GM23338 (cell line): ENCODE measurements at regions not wholly inside any gene's neighbourhood (a gene's known extent, or its start where the extent isn't known, plus 50 kb on each side); places are given as distances from the start of the nearest gene placed in this dataset.

Experiments used
- ATAC-seq: fragments of 200-7000 bp; cut with Tn5 transposase; 3 replicates; pipeline ENCODE4 v1.9.1; 2020
- DNase-seq: peaks from one replicate; pipeline ENCODE4 v3.0.0-alpha.2; 2015; ENCODE audit warnings: low spot score
- H2AFZ ChIP-seq: fragments of 200-600 bp; sonication (generic); 2 replicates; pipeline ENCODE4 v1.8.0; 2016; ENCODE audit warnings: antibody characterized with exemption, mild to moderate bottlenecking, moderate library complexity
- H3F3A ChIP-seq: fragments of 200-600 bp; sonication (generic); replicated peaks from 2 replicates; pipeline ENCODE4 v1.8.0; 2017; ENCODE audit warnings: antibody characterized with exemption, mixed run types, low read depth
- H3K27ac ChIP-seq: fragments of 200-600 bp; sonication (generic); 2 replicates; pipeline ENCODE4 v1.6.1; 2016; ENCODE audit warnings: low read depth
- H3K27me3 ChIP-seq: fragments of 200-600 bp; sonication (generic); 2 replicates; pipeline ENCODE4 v1.8.0; 2016; ENCODE audit warnings: mild to moderate bottlenecking, mixed run types, moderate library complexity; ENCODE audit not compliant: insufficient read depth
- H3K36me3 ChIP-seq: fragments of 200-600 bp; sonication (generic); 2 replicates; pipeline ENCODE4 v1.8.0; 2016; ENCODE audit warnings: mild to moderate bottlenecking; ENCODE audit not compliant: insufficient read depth
- H3K4me1 ChIP-seq: fragments of 200-600 bp; sonication (generic); 2 replicates; pipeline ENCODE4 v1.8.0; 2016; ENCODE audit warnings: mild to moderate bottlenecking, moderate library complexity; ENCODE audit not compliant: insufficient read depth
- H3K4me2 ChIP-seq: fragments of 200-600 bp; sonication (generic); 2 replicates; pipeline ENCODE4 v1.7.1; 2017; ENCODE audit warnings: mixed run types
- H3K4me3 ChIP-seq: fragments of 200-600 bp; sonication (generic); 2 replicates; pipeline ENCODE4 v1.6.1; 2016; ENCODE audit warnings: mixed run types
- H3K79me2 ChIP-seq: fragments of 200-600 bp; sonication (generic); replicated peaks from 2 replicates; pipeline ENCODE4 v1.8.0; 2017; ENCODE audit warnings: mild to moderate bottlenecking; ENCODE audit not compliant: insufficient read depth
- H3K9me2 ChIP-seq: fragments of 200-600 bp; sonication (generic); 2 replicates; pipeline ENCODE4 v1.8.0; 2017; ENCODE audit not compliant: insufficient read depth
- H4K20me1 ChIP-seq: fragments of 200-600 bp; sonication (generic); replicated peaks from 2 replicates; pipeline ENCODE4 v1.8.0; 2017; ENCODE audit warnings: mild to moderate bottlenecking; ENCODE audit not compliant: insufficient read depth
- H3K27ac Mint-ChIP-seq: 2 replicates; pipeline ENCODE4 v1.8.0; 2020; ENCODE audit warnings: inconsistent platforms, mild to moderate bottlenecking, moderate library complexity, mixed read lengths
- H3K27me3 Mint-ChIP-seq: 3 replicates; pipeline ENCODE4 v1.8.0; 2022; ENCODE audit warnings: low read depth, mild to moderate bottlenecking, moderate library complexity, mixed read lengths, inconsistent platforms; ENCODE audit not compliant: insufficient read depth, poor library complexity
- H3K36me3 Mint-ChIP-seq: 3 replicates; pipeline ENCODE4 v1.8.0; 2021; ENCODE audit warnings: low read depth, mild to moderate bottlenecking, inconsistent platforms, moderate library complexity, mixed read lengths
- H3K4me1 Mint-ChIP-seq: 3 replicates; pipeline ENCODE4 v1.8.0; 2020; ENCODE audit warnings: mild to moderate bottlenecking, inconsistent platforms, mixed read lengths
- H3K4me3 Mint-ChIP-seq: 3 replicates; pipeline ENCODE4 v1.8.0; 2021; ENCODE audit warnings: moderate library complexity, mild to moderate bottlenecking, inconsistent platforms, mixed read lengths
- H3K9me3 Mint-ChIP-seq: 3 replicates; pipeline ENCODE4 v1.8.0; 2020; ENCODE audit warnings: moderate library complexity, mild to moderate bottlenecking, inconsistent platforms, mixed read lengths
- CREB1 ChIP-seq: fragments of 250-450 bp; sonication (Bioruptor Pico); IDR thresholded peaks from 2 replicates; pipeline ENCODE4 v1.5.0; 2020; ENCODE audit warnings: low read depth, mild to moderate bottlenecking, moderate library complexity
- EZH2 ChIP-seq: fragments of 200-600 bp; sonication (generic); IDR thresholded peaks from one replicate; pipeline ENCODE4 v1.8.0; 2017; ENCODE audit warnings: antibody characterized with exemption, mild to moderate bottlenecking, low read depth; ENCODE audit not compliant: unreplicated experiment
- JUNB ChIP-seq: IDR thresholded peaks from one replicate; pipeline ENCODE4 v1.6.1; 2016; ENCODE audit warnings: antibody characterized with exemption; ENCODE audit not compliant: unreplicated experiment
- NANOG ChIP-seq: IDR thresholded peaks from 2 replicates; pipeline ENCODE4 v1.6.1; 2016; ENCODE audit warnings: antibody characterized with exemption, borderline replicate concordance
- POLR2AphosphoS5 ChIP-seq: IDR thresholded peaks from 2 replicates; pipeline ENCODE4 v1.6.1; 2016; ENCODE audit warnings: antibody characterized with exemption, low read depth
- REST ChIP-seq: IDR thresholded peaks from one replicate; pipeline ENCODE4 v1.6.1; 2018; ENCODE audit warnings: antibody characterized with exemption; ENCODE audit not compliant: unreplicated experiment
- STAT1 ChIP-seq: IDR thresholded peaks from one replicate; pipeline ENCODE4 v1.6.1; 2016; ENCODE audit warnings: antibody characterized with exemption; ENCODE audit not compliant: unreplicated experiment
- ZNF114 ChIP-seq: fragments of 250-450 bp; sonication (Bioruptor Pico); IDR thresholded peaks from 2 replicates; pipeline ENCODE4 v1.5.0; 2020; ENCODE audit warnings: mild to moderate bottlenecking, moderate library complexity
- ZNF331 ChIP-seq: fragments of 250-450 bp; sonication (Bioruptor Pico); IDR thresholded peaks from 2 replicates; pipeline ENCODE4 v1.5.0; 2020; ENCODE audit warnings: low read depth, mild to moderate bottlenecking, moderate library complexity
- ZNF462 ChIP-seq: fragments of 250-450 bp; sonication (Bioruptor Pico); IDR thresholded peaks from 2 replicates; pipeline ENCODE4 v1.5.0; 2020; ENCODE audit warnings: mild to moderate bottlenecking, moderate library complexity

GRCh38 chr4:164373021-164373420, 380.9 kb upstream of the SMIM31 start (continued):
- TF ChIP-seq ZNF462 (CRISPR knock-in tag) (no peak), POLR2AphosphoS5 (no peak), ZNF114 (CRISPR knock-in tag) (no peak), ZNF331 (no peak), REST (no peak), STAT1 (no peak), CREB1 (CRISPR knock-in tag) (no peak)

GRCh38 chr4:164377277-164377676, 376.7 kb upstream of the SMIM31 start:
- ATAC-seq (no peak), DNase-seq (no peak)
- Mint-ChIP-seq H3K9me3 (no peaks in the 10 kb centered on the region), H3K4me3 (no peak overlapping the region), H3K27me3 (peaks cover 6% of the 10 kb centered on the region), H3K4me1 (no peaks in the 10 kb centered on the region), H3K27ac (no peak overlapping the region), H3K36me3 (no peaks in the 10 kb centered on the region)
- Histone ChIP-seq H3F3A (no peaks in the 10 kb centered on the region), H3K79me2 (no peaks in the 10 kb centered on the region), H3K9me2 (no peaks in the 10 kb centered on the region), H3K4me1 (peaks cover 5% of the 10 kb centered on the region; the same call in 1 of the 2 replicates), H3K27me3 (peaks cover 13% of the 10 kb centered on the region), H3K4me3 (no peak overlapping the region), H2AFZ (no peak overlapping the region), H4K20me1 (no peaks in the 10 kb centered on the region), H3K4me2 (no peak overlapping the region), H3K36me3 (no peaks in the 10 kb centered on the region), H3K27ac (no peak overlapping the region)
- TF ChIP-seq ZNF114 (CRISPR knock-in tag), result no peak
- TF ChIP-seq EZH2, result no peak
- no peak for TF ChIP-seq JUNB
- no peak for TF ChIP-seq NANOG
